ENCODE measurements at regions not wholly inside any gene's neighbourhood (a gene's known extent, or its start where the extent isn't known, plus 50 kb on each side); places are given as distances from the start of the nearest gene placed in this dataset.

DNA sequence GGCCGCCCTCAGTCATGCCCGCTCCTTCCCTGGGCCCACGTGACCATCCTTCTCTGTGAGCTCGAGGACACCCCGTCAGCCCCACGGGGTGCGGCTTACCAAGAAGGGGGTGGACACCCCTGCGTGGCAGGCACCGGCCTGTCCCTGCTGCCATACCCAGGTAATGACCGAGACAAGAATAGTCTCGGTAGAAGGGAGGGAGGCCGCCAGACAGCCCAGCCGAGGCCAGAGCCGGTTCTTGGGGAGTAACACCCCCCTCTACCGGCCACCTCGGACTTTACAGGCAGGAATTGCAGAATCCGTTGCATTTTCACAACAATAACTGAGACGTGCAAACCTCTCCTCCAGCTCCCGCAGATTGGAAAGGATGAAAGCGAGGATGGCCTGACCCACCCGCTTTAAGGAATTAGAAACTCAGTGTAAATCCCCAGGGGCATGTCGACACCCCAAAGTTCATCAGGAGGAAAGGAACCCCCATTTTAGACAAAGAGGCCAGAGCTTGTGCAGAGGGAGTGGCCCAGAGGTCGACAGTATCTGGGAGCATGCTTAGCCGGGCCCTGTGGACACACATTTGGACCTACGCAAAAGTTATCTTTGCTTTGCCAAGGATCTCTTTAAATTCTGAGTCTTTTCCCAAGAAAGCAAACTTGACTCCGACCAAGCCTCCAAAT, 60.1 kb upstream of the GLI2 start (continued):
- TF ChIP-seq, protein P1, sequence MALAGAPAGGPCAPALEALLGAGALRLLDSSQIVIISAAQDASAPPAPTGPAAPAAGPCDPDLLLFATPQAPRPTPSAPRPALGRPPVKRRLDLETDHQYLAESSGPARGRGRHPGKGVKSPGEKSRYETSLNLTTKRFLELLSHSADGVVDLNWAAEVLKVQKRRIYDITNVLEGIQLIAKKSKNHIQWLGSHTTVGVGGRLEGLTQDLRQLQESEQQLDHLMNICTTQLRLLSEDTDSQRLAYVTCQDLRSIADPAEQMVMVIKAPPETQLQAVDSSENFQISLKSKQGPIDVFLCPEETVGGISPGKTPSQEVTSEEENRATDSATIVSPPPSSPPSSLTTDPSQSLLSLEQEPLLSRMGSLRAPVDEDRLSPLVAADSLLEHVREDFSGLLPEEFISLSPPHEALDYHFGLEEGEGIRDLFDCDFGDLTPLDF (CRISPR knock-in tag; IDR thresholded peaks at IDR 0.05), result no peak
- TF ChIP-seq CHD2 (IDR thresholded peaks at IDR 0.05; ENCODE audit: low read depth, low read length) (0 out of 2 replicates have a peak, but pooled peaks have one; percentile 15), TOPORS (CRISPR knock-in tag; IDR thresholded peaks at IDR 0.05) (0 out of 2 replicates have a peak, but pooled peaks have one; percentile 69), DMAP1 (CRISPR knock-in tag; IDR thresholded peaks at IDR 0.05) (no peak), ZNF232 (CRISPR knock-in tag; IDR thresholded peaks at IDR 0.05; ENCODE audit: borderline replicate concordance) (no peak), ERF (CRISPR knock-in tag; IDR thresholded peaks at IDR 0.05) (0 out of 2 replicates have a peak, but pooled peaks have one; percentile 35), ZSCAN30 (CRISPR knock-in tag; IDR thresholded peaks at IDR 0.05) (no peak), ZNF709 (CRISPR knock-in tag; IDR thresholded peaks at IDR 0.05) (no peak), ATF1 (CRISPR knock-in tag; IDR thresholded peaks at IDR 0.05) (no peak), ZFP36 (IDR thresholded peaks at IDR 0.05; ENCODE audit: borderline replicate concordance, low read depth, low read length, partially characterized antibody) (no peak), PCBP2 (optimal IDR thresholded peaks at IDR 0.05; ENCODE audit: low read depth, low read length, poor library complexity, severe bottlenecking) (no peak), SRSF4 (IDR thresholded peaks at IDR 0.05; ENCODE audit: low read depth, low read length, poor library complexity, severe bottlenecking) (no peak), ZC3H4 (CRISPR knock-in tag; IDR thresholded peaks at IDR 0.05; ENCODE audit: borderline replicate concordance) (peak; percentile 62; the same call in 1 of the 2 replicates), STAG1 (CRISPR knock-in tag; IDR thresholded peaks at IDR 0.05) (peak; percentile 92), MATR3 (CRISPR knock-in tag; IDR thresholded peaks at IDR 0.05) (no peak), MIXL1 (CRISPR knock-in tag; IDR thresholded peaks at IDR 0.05) (no peak), KDM2A (CRISPR knock-in tag; IDR thresholded peaks at IDR 0.05; ENCODE audit: borderline replicate concordance, low read depth) (no peak; the same call in 1 of the 2 replicates)
- TF ChIP-seq, protein P2, sequence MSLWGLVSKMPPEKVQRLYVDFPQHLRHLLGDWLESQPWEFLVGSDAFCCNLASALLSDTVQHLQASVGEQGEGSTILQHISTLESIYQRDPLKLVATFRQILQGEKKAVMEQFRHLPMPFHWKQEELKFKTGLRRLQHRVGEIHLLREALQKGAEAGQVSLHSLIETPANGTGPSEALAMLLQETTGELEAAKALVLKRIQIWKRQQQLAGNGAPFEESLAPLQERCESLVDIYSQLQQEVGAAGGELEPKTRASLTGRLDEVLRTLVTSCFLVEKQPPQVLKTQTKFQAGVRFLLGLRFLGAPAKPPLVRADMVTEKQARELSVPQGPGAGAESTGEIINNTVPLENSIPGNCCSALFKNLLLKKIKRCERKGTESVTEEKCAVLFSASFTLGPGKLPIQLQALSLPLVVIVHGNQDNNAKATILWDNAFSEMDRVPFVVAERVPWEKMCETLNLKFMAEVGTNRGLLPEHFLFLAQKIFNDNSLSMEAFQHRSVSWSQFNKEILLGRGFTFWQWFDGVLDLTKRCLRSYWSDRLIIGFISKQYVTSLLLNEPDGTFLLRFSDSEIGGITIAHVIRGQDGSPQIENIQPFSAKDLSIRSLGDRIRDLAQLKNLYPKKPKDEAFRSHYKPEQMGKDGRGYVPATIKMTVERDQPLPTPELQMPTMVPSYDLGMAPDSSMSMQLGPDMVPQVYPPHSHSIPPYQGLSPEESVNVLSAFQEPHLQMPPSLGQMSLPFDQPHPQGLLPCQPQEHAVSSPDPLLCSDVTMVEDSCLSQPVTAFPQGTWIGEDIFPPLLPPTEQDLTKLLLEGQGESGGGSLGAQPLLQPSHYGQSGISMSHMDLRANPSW (CRISPR knock-in tag; IDR thresholded peaks at IDR 0.05; ENCODE audit: borderline replicate concordance), result no peak
- TF ChIP-seq, protein P3, sequence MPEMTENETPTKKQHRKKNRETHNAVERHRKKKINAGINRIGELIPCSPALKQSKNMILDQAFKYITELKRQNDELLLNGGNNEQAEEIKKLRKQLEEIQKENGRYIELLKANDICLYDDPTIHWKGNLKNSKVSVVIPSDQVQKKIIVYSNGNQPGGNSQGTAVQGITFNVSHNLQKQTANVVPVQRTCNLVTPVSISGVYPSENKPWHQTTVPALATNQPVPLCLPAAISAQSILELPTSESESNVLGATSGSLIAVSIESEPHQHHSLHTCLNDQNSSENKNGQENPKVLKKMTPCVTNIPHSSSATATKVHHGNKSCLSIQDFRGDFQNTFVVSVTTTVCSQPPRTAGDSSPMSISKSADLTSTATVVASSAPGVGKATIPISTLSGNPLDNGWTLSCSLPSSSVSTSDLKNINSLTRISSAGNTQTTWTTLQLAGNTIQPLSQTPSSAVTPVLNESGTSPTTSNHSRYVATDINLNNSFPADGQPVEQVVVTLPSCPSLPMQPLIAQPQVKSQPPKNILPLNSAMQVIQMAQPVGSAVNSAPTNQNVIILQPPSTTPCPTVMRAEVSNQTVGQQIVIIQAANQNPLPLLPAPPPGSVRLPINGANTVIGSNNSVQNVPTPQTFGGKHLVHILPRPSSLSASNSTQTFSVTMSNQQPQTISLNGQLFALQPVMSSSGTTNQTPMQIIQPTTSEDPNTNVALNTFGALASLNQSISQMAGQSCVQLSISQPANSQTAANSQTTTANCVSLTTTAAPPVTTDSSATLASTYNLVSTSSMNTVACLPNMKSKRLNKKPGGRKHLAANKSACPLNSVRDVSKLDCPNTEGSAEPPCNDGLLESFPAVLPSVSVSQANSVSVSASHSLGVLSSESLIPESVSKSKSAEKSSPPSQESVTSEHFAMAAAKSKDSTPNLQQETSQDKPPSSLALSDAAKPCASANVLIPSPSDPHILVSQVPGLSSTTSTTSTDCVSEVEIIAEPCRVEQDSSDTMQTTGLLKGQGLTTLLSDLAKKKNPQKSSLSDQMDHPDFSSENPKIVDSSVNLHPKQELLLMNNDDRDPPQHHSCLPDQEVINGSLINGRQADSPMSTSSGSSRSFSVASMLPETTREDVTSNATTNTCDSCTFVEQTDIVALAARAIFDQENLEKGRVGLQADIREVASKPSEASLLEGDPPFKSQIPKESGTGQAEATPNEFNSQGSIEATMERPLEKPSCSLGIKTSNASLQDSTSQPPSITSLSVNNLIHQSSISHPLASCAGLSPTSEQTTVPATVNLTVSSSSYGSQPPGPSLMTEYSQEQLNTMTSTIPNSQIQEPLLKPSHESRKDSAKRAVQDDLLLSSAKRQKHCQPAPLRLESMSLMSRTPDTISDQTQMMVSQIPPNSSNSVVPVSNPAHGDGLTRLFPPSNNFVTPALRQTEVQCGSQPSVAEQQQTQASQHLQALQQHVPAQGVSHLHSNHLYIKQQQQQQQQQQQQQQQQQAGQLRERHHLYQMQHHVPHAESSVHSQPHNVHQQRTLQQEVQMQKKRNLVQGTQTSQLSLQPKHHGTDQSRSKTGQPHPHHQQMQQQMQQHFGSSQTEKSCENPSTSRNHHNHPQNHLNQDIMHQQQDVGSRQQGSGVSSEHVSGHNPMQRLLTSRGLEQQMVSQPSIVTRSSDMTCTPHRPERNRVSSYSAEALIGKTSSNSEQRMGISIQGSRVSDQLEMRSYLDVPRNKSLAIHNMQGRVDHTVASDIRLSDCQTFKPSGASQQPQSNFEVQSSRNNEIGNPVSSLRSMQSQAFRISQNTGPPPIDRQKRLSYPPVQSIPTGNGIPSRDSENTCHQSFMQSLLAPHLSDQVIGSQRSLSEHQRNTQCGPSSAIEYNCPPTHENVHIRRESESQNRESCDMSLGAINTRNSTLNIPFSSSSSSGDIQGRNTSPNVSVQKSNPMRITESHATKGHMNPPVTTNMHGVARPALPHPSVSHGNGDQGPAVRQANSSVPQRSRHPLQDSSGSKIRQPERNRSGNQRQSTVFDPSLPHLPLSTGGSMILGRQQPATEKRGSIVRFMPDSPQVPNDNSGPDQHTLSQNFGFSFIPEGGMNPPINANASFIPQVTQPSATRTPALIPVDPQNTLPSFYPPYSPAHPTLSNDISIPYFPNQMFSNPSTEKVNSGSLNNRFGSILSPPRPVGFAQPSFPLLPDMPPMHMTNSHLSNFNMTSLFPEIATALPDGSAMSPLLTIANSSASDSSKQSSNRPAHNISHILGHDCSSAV (CRISPR knock-in tag; IDR thresholded peaks at IDR 0.05; ENCODE audit: borderline replicate concordance), result no peak
